Fibroblast of villous mesenchyme (primary cell): ENCODE measurements at regions not wholly inside any gene's neighbourhood (a gene's known extent, or its start where the extent isn't known, plus 50 kb on each side); places are given as distances from the start of the nearest gene placed in this dataset.

Source experiments
- DNase-seq: peaks from one replicate; pipeline ENCODE4 v3.0.0-alpha.2; 2010; ENCODE audit warnings: low read depth
- H3K4me3 ChIP-seq: 2 replicates; pipeline ENCODE4 v1.5.1; 2011; ENCODE audit warnings: low read depth, mild to moderate bottlenecking, low read length
- CTCF ChIP-seq: IDR thresholded peaks from 2 replicates; pipeline ENCODE4 v1.5.1; 2012; ENCODE audit warnings: low read depth, mild to moderate bottlenecking, low read length; ENCODE audit not compliant: insufficient read depth

GRCh38 chr7:97460433-97460832, 271.5 kb upstream of the TAC1 start:
- no peak overlapping the region for H3K4me3 ChIP-seq
- no peak for TF ChIP-seq CTCF
- no peak for DNase-seq

GRCh38 chr7:97461596-97461995, 270.3 kb upstream of the TAC1 start:
- DNase-seq = no peak
- TF ChIP-seq CTCF = no peak
- no peak overlapping the region for H3K4me3 ChIP-seq

GRCh38 chr7:97466071-97466470, 265.8 kb upstream of the TAC1 start:
- H3K4me3 ChIP-seq = no peak overlapping the region
- DNase-seq = no peak
- TF ChIP-seq CTCF = no peak

GRCh38 chr7:97466999-97467740, 264.7 kb upstream of the TAC1 start:
- no peak for DNase-seq
- no peak overlapping the region for H3K4me3 ChIP-seq
- TF ChIP-seq CTCF = no peak

- H3K4me3 ChIP-seq = no peak overlapping the region
- TF ChIP-seq CTCF = no peak
- no peak for DNase-seq
These were observed 263.4 kb upstream of the TAC1 start for GRCh38 chr7:97468493-97468892.

- no peak for TF ChIP-seq CTCF
- no peak for DNase-seq
- H3K4me3 ChIP-seq = no peak overlapping the region
These were observed 261.2 kb upstream of the TAC1 start for GRCh38 chr7:97470726-97471125.

- no peak for TF ChIP-seq CTCF
These were observed 260.4 kb upstream of the TAC1 start for GRCh38 chr7:97471491-97471890.

More at GRCh38 chr7:97471491-97471890, 260.4 kb upstream of the TAC1 start:
- H3K4me3 ChIP-seq = no peak overlapping the region
- DNase-seq = no peak
